Nucleus accumbens (tissue), 56 donors: ENCODE measurements at regions not wholly inside any gene's neighbourhood (a gene's known extent, or its start where the extent isn't known, plus 50 kb on each side); places are given as distances from the start of the nearest gene placed in this dataset.

Source experiments
- DNase-seq, 56 donors: peaks; one replicate each; lab custom pipeline; 2025; lab: John Stamatoyannopoulos, UW

DNA sequence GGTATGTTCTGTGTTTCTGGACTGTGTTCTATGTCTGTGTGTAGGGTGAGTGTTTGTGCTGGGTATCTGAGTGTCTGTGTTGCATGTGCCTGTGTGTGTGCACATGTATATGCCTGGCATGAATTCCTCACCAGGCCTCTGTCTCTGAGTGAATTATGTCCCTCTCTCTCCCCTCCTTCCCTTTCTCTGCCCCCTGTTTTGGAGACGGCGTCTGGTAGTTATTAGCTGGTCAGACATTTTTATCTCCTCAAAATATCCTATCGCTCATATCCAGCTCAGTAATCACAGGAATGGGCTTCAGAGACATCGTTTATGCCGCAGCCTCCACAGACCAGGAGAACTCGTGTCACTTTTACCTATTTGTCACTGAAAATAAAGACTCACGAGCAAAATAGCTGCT lies 483.2 kb upstream of the BRINP1 start:
- DNase-seq: no peak

DNA sequence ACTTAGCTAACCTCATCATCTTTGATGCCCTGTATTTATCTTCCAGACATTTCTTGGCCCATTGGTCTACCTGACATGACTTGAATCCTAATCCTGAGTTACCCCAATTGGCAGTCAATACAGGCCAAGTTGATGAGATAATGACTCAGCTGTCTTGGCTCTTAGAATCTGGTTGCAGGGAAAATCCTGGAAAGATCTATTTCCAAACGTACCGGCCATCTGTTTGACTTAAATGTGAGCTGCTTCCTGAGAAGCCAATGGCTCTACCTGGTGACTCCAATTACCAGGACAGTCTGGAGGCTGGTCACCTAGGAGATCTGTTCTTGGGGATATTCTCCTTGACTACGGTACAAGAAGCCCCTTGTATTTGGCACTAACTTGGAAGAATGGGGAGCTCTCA lies 475.2 kb upstream of the BRINP1 start:
- no peak for DNase-seq

GRCh38 chr9:119841016-119841415 lies 471.8 kb upstream of the BRINP1 start:
- no peak for DNase-seq

GRCh38 chr9:119839888-119840287 lies 470.7 kb upstream of the BRINP1 start:
- DNase-seq: peak in 3 of 56 donors; percentile 3 to 13 (median 9)

- no peak for DNase-seq
Observed at GRCh38 chr9:119838210-119838609, 469.0 kb upstream of the BRINP1 start.

DNA sequence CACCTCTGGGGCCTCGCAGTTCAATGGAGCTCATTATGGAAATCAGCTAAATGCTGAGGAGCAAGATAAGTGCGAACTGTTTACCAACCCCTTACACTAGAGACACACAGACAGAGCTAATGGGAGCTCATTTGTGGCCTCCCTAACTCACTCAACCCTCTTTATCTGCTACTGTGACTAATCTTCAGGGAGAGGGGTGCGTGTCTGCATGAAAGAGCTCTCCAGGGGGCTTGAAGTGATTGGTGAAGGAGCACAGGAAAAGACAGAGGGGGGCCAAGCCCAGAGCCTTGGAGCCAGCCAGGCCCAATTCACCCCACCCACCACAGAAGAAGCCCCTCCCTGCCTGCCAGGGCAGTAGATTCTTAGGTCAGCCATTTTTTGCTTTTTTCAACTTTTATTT lies 466.8 kb upstream of the BRINP1 start:
- DNase-seq: no peak

GRCh38 chr9:119834064-119834620 lies 464.9 kb upstream of the BRINP1 start:
- DNase-seq: no peak

GRCh38 chr9:119831309-119831708 lies 462.1 kb upstream of the BRINP1 start:
- no peak for DNase-seq

GRCh38 chr9:119829748-119830147 lies 460.5 kb upstream of the BRINP1 start:
- DNase-seq: no peak

- DNase-seq: no peak
Observed at GRCh38 chr9:119829186-119829585, 460.0 kb upstream of the BRINP1 start.

GRCh38 chr9:119827526-119827925 lies 458.3 kb upstream of the BRINP1 start:
- no peak for DNase-seq

GRCh38 chr9:119827126-119827525 lies 457.9 kb upstream of the BRINP1 start:
- DNase-seq: peak in 1 of 56 donors; percentile 5

GRCh38 chr9:119818726-119819435 lies 449.6 kb upstream of the BRINP1 start:
- no peak for DNase-seq

DNA sequence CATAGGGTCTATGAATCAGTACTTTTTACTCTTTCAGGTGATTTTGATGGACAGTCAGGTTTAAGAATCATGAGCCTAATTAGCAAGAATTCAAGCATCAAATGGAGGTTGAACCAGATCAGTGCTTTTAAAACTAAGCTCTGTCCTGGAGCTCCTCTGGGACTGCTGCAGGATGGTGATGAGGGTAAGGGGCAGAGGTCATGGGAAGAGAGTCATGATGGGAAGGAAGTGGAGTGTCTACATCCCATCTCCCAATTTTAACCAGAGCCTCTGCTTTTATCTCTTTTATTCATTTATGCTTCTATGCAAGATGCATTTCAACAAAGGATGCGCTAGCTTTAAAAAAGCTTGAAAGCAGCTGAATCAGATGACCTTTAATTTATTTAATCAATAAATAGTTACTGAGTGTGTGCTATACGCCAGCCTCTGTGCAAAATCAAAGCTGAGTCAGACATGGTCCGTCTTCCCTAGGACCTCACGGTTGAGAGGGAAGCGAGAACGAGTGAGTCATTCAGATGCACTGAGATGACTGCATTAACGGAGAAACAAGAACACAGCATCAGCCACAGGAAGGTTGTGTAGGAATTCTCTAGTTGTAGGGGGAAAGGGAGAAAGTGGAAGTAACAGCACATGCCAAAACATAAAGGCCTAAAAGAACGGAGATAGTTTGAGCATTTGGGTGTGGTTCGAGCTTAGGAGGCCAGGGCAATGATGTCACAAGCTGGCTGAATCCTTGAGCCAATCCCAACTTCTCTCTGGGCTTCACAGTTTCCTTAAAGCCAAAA lies 441.6 kb upstream of the BRINP1 start:
- DNase-seq: peak in 1 of 56 donors; percentile 11

DNA sequence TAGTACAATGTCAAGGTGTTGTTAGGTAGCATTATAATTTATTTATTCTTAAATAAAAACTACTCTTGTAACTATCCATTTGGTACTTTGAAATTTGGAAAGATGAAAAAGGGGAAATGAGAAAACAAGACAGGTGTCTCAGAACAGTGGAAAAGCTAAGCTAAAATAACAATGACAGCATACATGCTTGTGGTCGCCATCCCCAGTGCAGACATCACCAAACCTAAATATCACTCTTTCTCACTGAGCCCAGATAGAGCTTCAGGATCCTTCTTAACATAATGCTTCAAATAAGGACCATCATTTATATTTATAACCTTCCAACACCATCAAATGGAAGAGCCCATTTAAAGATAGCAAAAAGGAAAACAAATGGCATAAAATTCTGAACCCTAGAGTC lies 434.4 kb upstream of the BRINP1 start:
- no peak for DNase-seq

DNA sequence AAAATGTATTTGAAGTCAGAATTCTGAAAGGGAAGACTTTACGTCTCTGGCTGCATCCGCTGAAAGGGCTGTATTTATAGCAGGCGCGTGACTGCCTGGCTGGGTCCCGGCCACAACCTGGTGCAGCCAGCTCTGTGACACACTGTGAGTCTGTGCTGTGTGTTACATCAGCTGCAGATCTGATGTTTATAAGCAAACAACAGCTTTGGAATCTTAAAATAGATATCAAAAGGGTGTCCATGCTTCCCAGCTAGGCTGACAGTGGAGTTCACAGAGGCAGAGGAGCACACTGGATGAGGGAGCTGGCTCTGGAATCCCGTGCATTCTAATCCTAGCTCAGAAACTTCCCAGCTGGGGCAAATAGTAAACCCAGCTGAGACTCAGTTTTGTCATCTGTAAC lies 433.4 kb upstream of the BRINP1 start:
- peak in 48 of 56 donors; percentile 3 to 79 (median 32) for DNase-seq

- no peak for DNase-seq
Observed at GRCh38 chr9:119802133-119802532, 432.9 kb upstream of the BRINP1 start.

DNA sequence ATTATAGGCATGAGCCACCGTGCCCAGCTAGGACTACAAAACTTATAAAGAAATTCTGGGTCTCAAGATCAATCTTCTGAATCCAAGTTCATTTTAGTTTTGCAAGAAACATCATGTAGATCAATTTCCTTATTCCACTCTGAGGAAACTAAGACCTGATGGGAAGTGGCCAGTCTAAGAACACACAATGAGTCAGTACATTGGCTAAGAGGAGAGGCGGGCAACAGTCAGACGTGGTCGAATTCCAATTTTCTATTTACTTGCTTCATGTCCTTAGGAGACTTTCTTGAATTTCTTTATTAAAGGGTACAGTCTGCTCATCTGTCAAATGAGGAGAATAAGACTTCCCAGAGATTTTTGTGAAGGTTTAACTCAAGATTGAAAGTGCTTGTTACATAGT lies 432.1 kb upstream of the BRINP1 start:
- DNase-seq: no peak

DNA sequence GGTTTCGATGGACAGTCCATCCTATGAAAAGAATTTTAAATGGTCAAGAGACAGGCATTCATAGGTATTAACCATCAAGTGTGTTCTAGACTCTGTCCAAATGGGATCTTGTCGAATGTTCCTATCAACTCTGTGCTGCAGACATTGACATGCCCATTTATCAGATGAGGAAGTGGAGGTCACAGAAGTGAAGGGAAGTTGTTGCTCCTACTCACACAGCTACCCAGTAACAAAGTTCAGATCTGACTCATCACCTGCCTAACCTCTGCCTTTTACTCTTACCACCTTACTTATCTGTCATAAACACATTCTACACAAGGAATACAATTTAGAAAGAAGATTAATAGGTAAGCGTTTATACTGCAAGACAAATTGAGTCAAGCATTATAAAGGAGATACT lies 426.2 kb upstream of the BRINP1 start:
- DNase-seq: no peak

GRCh38 chr9:119794836-119795235 lies 425.6 kb upstream of the BRINP1 start:
- DNase-seq: no peak

GRCh38 chr9:119793218-119793617 lies 424.0 kb upstream of the BRINP1 start:
- DNase-seq: no peak

DNA sequence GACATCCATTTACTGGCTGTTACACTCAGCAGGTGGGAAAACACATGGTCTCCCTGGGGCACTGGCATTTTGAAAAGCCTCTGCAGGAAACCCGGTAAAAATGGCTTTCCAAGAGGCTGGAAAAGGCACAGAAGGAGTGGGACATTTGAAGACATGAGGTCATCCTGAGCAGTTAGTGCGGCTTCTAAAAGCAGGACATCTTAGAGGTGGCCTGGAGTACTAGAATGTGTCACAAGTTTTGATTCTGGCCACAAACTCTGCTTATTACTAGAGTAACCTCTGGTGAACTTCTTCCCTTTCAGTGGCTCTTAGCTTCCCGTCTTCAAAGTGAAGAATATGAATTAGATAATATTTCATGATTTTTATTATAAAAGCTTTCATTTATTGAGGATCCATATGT lies 423.0 kb upstream of the BRINP1 start:
- no peak for DNase-seq
